ENCODE measurements at regions not wholly inside any gene's neighbourhood (a gene's known extent, or its start where the extent isn't known, plus 50 kb on each side); places are given as distances from the start of the nearest gene placed in this dataset.

DNA sequence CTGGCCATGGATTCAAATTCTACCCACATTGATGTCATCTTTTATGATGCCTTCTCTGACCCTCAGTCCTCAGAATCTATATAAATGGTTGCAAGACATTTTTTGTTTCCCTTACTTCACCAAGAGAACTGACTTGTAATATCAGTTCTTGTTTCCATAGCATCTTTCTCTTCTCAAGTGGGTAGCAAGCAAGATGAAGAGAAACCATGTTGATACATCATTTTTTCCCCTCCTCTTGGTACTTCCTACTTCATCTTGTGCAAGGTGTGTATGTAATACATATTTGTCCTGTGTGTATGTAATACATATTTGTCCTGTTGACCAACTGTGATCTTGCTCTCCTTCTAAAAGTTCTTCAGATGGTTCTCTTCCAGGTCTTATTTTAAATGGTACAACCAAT lies 348.6 kb downstream of the PTEN start:
- POLR2A ChIA-PET (ENCODE audit: partially characterized antibody): no interaction called here
- Histone ChIP-seq H3K4me1 (replicated peaks in 1 of 4; ENCODE audit: control insufficient read depth in 3 of 4, insufficient read depth in 4 of 4, low read length in 3 of 4) (peaks cover 0 to 3% (median 0%) of the 10 kb centered on the region in 4 experiments; a peak in 1 of 7 replicates), H2BK12ac (ENCODE audit: low read depth, low read length) (no peak overlapping the region), H2AK5ac (ENCODE audit: low read depth, low read length) (no peak overlapping the region), H3K27me3 (replicated peaks in 1 of 4; ENCODE audit: control insufficient read depth in 3 of 4, extremely low read depth in 1 of 4, insufficient read depth in 3 of 4, low read length in 3 of 4) (no peaks in the 10 kb centered on the region), H2BK15ac (ENCODE audit: low read length) (no peak overlapping the region), H3K23me2 (ENCODE audit: low read depth, low read length) (no peaks in the 10 kb centered on the region), H3K14ac (ENCODE audit: insufficient read length) (no peak overlapping the region), H3K56ac (replicated peaks; ENCODE audit: insufficient read length, low read depth, low read length) (no peak overlapping the region), H2BK5ac (ENCODE audit: low read depth, low read length) (no peak overlapping the region), H3K4me3 (ENCODE audit: extremely low read depth in 1 of 4, insufficient read depth in 2 of 4, low read depth in 3 of 4, low read length in 4 of 4) (no peak overlapping the region), H3K9me3 (ENCODE audit: insufficient read depth in 2 of 2, low read depth in 1 of 2, low read length in 1 of 2) (no peaks in the 10 kb centered on the region), H3K27ac (ENCODE audit: low read depth, low read length) (no peak overlapping the region), H4K20me1 (replicated peaks in 1 of 2; ENCODE audit: control insufficient read depth in 1 of 2, insufficient read depth in 2 of 2, low read length in 2 of 2) (no peaks in the 10 kb centered on the region), H2BK20ac (ENCODE audit: low read length) (no peak overlapping the region), H4K8ac (ENCODE audit: extremely low read depth, insufficient read depth, low read length) (no peak overlapping the region), H3K9ac (replicated peaks in 1 of 4; ENCODE audit: extremely low read depth in 1 of 4, low read depth in 3 of 4, low read length in 3 of 4) (no peak overlapping the region), H3K36me3 (ENCODE audit: control insufficient read depth in 2 of 4, insufficient read depth in 4 of 4, low read length in 3 of 4) (no peaks in the 10 kb centered on the region), H4K5ac (ENCODE audit: insufficient read length, low read depth, low read length) (no peak overlapping the region), H3K79me2 (ENCODE audit: control insufficient read depth in 1 of 2, insufficient read depth in 2 of 2, low read length in 2 of 2) (no peaks in the 10 kb centered on the region), H3K4me2 (ENCODE audit: insufficient read depth in 1 of 2, low read depth in 2 of 2, low read length in 2 of 2) (no peak overlapping the region), H4K91ac (replicated peaks; ENCODE audit: insufficient read length, low read length) (no peak overlapping the region), H3K79me1 (ENCODE audit: low read depth, low read length) (no peaks in the 10 kb centered on the region), H3K4ac (replicated peaks; ENCODE audit: insufficient read length, low read depth, low read length) (no peak overlapping the region), H3K23ac (ENCODE audit: insufficient read length) (no peak overlapping the region), H2BK120ac (replicated peaks; ENCODE audit: low read depth, low read length) (no peak overlapping the region), H3K18ac (ENCODE audit: extremely low read depth, low read length) (no peak overlapping the region), H2AFZ (ENCODE audit: low read length) (no peak overlapping the region)
- DNase-seq (ENCODE audit: low read depth in 1 of 2, low spot score in 2 of 2): no peak
- TF ChIP-seq CEBPB (IDR thresholded peaks at IDR 0.05; ENCODE audit: low read depth, low read length) (no peak), KDM1A (IDR thresholded peaks at IDR 0.05; ENCODE audit: borderline replicate concordance, low read length) (no peak)
- CTCF ChIA-PET (ENCODE audit: partially characterized antibody): no interaction called here
- no peak for FAIRE-seq

Measured in H1 (cell line).